Upper lobe of left lung (tissue), 4 donors: ENCODE measurements at regions not wholly inside any gene's neighbourhood (a gene's known extent, or its start where the extent isn't known, plus 50 kb on each side); places are given as distances from the start of the nearest gene placed in this dataset.

ENCODE experiments used
- POLR2A ChIP-seq, 4 donors: fragments of 450-650 bp; IDR thresholded peaks; one replicate each; pipeline ENCODE4 v1.5.1; 2016 to 2017; ENCODE audit warnings: antibody characterized with exemption in 4 of 4, mild to moderate bottlenecking in 2 of 4
- POLR2AphosphoS5 ChIP-seq, 2 donors: sonication (generic); formaldehyde crosslinking; IDR thresholded peaks; one replicate each; pipeline ENCODE4 v1.5.1; 2017; ENCODE audit warnings: antibody characterized with exemption in 2 of 2
- TF ChIP-seq, protein P1 (sequence below), 6 experiments: fragments of 450-650 bp in 4 of 6; fragments of 200-600 bp in 2 of 6; sonication (generic) in 2 of 6; IDR thresholded peaks; one replicate each; pipeline ENCODE4 v1.5.1; 2016 to 2019; ENCODE audit warnings: antibody characterized with exemption in 6 of 6

DNA sequence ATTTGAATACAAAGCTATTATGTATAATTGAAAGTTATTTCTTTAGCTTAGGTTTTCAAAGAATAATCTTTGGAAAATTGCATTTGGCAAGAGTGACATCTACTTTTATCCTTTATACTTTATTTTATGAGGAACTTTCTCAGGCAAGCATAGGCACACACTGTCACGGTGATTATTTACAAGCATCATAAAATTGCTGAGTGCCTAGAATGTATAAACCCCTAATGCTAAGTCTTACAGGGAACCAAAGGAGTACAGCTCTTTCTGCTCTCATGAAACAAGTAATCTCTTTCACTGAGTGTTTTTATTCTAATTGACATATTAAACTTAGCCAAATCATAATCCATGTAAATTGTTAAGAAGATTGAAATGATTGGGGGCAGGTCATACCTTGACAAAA, 154.9 kb downstream of the FSCB start:
- TF ChIP-seq, protein P1, sequence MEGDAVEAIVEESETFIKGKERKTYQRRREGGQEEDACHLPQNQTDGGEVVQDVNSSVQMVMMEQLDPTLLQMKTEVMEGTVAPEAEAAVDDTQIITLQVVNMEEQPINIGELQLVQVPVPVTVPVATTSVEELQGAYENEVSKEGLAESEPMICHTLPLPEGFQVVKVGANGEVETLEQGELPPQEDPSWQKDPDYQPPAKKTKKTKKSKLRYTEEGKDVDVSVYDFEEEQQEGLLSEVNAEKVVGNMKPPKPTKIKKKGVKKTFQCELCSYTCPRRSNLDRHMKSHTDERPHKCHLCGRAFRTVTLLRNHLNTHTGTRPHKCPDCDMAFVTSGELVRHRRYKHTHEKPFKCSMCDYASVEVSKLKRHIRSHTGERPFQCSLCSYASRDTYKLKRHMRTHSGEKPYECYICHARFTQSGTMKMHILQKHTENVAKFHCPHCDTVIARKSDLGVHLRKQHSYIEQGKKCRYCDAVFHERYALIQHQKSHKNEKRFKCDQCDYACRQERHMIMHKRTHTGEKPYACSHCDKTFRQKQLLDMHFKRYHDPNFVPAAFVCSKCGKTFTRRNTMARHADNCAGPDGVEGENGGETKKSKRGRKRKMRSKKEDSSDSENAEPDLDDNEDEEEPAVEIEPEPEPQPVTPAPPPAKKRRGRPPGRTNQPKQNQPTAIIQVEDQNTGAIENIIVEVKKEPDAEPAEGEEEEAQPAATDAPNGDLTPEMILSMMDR (IDR thresholded peaks at IDR 0.05): no peak
- TF ChIP-seq POLR2A (IDR thresholded peaks at IDR 0.05) (no peak), POLR2AphosphoS5 (IDR thresholded peaks at IDR 0.05) (no peak)
